ENCODE measurements at regions not wholly inside any gene's neighbourhood (a gene's known extent, or its start where the extent isn't known, plus 50 kb on each side); places are given as distances from the start of the nearest gene placed in this dataset.

DNA sequence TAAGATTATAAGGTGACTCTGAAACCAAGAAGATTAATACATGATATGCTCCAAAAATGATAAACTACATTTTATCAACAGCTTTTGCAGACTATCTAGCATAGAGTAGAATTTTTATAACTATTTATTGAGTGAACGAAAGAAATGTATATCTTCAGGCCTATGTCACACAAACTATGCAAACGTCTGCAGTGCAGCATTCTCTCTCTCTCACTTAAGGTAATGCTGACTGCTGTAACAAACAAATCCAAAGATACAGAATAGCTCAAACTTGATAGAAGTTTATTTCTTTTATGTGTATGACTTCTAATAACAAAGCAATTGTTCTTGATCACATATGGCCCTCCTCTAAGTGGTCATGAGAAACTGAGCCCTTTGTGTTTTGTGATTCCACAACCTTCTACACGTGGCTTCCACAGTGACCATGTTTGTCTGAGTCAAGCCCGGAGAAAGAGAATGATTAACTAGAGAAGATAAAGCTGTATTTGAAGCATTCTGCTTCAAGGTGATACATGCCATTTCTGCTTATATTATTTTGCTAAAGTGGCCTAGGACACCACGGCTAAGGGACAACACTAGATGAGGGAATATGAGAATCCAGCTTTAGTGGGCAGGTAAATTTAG lies 1352.7 kb upstream of the TMEM132C start:
- no peaks in the 10 kb centered on the region for H3K36me3 ChIP-seq (ENCODE audit: control insufficient read depth, insufficient read depth, low read length)
- ATAC-seq (ENCODE audit: low read depth in 2 of 2) = no peak

DNA sequence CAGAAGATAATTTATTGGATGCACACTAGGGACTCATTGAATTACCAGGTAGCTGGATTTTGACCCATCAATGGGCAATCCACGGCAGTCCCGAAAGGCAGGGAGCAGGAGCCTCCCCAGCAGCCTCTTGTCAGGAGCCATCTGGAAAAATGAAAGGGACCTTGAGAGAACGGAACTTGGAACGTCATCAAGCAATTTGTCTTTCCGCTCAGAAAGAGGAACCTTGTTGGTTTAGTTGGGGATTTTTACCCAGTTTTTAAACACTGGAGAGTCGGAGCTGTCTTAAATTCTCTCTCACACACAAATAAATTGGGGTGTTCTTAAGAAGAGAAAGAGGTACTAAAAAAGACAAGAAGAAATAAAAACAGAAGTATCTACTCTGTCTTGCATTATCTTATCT lies 1351.7 kb upstream of the TMEM132C start:
- H3K27ac Mint-ChIP-seq = no peak overlapping the region
- H3K27ac ChIP-seq (ENCODE audit: insufficient read depth, low read length, poor library complexity, severe bottlenecking) = no peak overlapping the region
- no peaks in the 10 kb centered on the region for H3K36me3 Mint-ChIP-seq
- no peaks in the 10 kb centered on the region for H3K4me1 ChIP-seq (ENCODE audit: control insufficient read depth, insufficient read depth, low read length, poor library complexity, severe bottlenecking)
- DNase-seq = no peak
- no peaks in the 10 kb centered on the region for H3K27me3 ChIP-seq (ENCODE audit: control insufficient read depth, insufficient read depth, low read length)
- no peak overlapping the region for H3K4me3 Mint-ChIP-seq
- H3K9me3 Mint-ChIP-seq = peaks cover 3 to 6% (median 4%) of the 10 kb centered on the region in 7 donors
- no peak overlapping the region for H3K4me3 ChIP-seq (ENCODE audit: low read depth, low read length)
- H3K27me3 Mint-ChIP-seq = no peaks in the 10 kb centered on the region
- H3K4me1 Mint-ChIP-seq = no peaks in the 10 kb centered on the region
- no peak for ATAC-seq (ENCODE audit: low read depth in 2 of 2)
- no peaks in the 10 kb centered on the region for H3K36me3 ChIP-seq (ENCODE audit: control insufficient read depth, insufficient read depth, low read length)
- H3K9me3 ChIP-seq (ENCODE audit: control insufficient read depth in 2 of 2, low read length in 2 of 2) = no peaks in the 10 kb centered on the region

More for the DNA sequence above, 1352.7 kb upstream of the TMEM132C start:
- no peak overlapping the region for H3K4me3 Mint-ChIP-seq
- H3K27me3 Mint-ChIP-seq = no peaks in the 10 kb centered on the region
- no peaks in the 10 kb centered on the region for H3K9me3 ChIP-seq (ENCODE audit: control insufficient read depth in 2 of 2, low read length in 2 of 2)
- DNase-seq = no peak
- no peaks in the 10 kb centered on the region for H3K4me1 ChIP-seq (ENCODE audit: control insufficient read depth, insufficient read depth, low read length, poor library complexity, severe bottlenecking)
- no peak overlapping the region for H3K27ac ChIP-seq (ENCODE audit: insufficient read depth, low read length, poor library complexity, severe bottlenecking)
- H3K4me1 Mint-ChIP-seq = no peaks in the 10 kb centered on the region
- no peaks in the 10 kb centered on the region for H3K36me3 Mint-ChIP-seq
- peaks cover 3 to 6% (median 4%) of the 10 kb centered on the region in 7 donors for H3K9me3 Mint-ChIP-seq
- H3K4me3 ChIP-seq (ENCODE audit: low read depth, low read length) = no peak overlapping the region
- no peaks in the 10 kb centered on the region for H3K27me3 ChIP-seq (ENCODE audit: control insufficient read depth, insufficient read depth, low read length)
- no peak overlapping the region for H3K27ac Mint-ChIP-seq

- Mint-ChIP-seq H3K4me3 (no peak overlapping the region), H3K27ac (no peak overlapping the region), H3K9me3 (peaks cover 0 to under 1% (median 0%) of the 10 kb centered on the region in 7 donors), H3K27me3 (no peaks in the 10 kb centered on the region), H3K36me3 (no peaks in the 10 kb centered on the region), H3K4me1 (no peaks in the 10 kb centered on the region)
- no peaks in the 10 kb centered on the region for H3K27me3 ChIP-seq (ENCODE audit: control insufficient read depth, insufficient read depth, low read length)
- H3K4me1 ChIP-seq (ENCODE audit: control insufficient read depth, insufficient read depth, low read length, poor library complexity, severe bottlenecking) = no peaks in the 10 kb centered on the region
- DNase-seq = no peak
- ATAC-seq (ENCODE audit: low read depth in 2 of 2) = no peak
- no peak overlapping the region for H3K4me3 ChIP-seq (ENCODE audit: low read depth, low read length)
- H3K9me3 ChIP-seq (ENCODE audit: control insufficient read depth in 2 of 2, low read length in 2 of 2) = no peaks in the 10 kb centered on the region
- no peaks in the 10 kb centered on the region for H3K36me3 ChIP-seq (ENCODE audit: control insufficient read depth, insufficient read depth, low read length)
- H3K27ac ChIP-seq (ENCODE audit: insufficient read depth, low read length, poor library complexity, severe bottlenecking) = no peak overlapping the region
These were observed 1340.9 kb upstream of the TMEM132C start for GRCh38 chr12:126926023-126926594.

DNA sequence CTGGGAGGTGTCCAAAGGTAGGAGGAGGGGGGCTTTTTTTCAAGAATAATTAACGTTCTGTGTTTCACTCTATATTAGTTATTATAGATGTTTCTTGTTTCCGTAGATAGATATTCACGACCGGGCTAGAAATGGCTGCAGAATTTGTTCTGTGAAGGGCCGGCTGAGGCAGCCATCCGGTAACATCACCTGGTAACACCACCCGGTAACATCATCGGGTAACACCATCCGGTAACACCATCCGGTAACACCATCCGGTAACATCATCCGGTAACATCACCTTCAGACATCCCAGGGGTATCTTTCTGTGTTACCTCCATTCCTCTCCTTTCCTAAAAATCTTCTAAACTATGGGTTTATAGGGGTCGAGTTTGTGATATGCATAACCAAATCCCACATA lies 1336.7 kb upstream of the TMEM132C start:
- Mint-ChIP-seq H3K4me3 (no peak overlapping the region), H3K36me3 (no peaks in the 10 kb centered on the region), H3K9me3 (peaks cover 0 to 2% (median 0%) of the 10 kb centered on the region in 7 donors), H3K4me1 (no peaks in the 10 kb centered on the region), H3K27ac (no peak overlapping the region), H3K27me3 (no peaks in the 10 kb centered on the region)
- H3K4me1 ChIP-seq (ENCODE audit: control insufficient read depth, insufficient read depth, low read length, poor library complexity, severe bottlenecking) = no peaks in the 10 kb centered on the region
- no peak for DNase-seq
- no peak overlapping the region for H3K4me3 ChIP-seq (ENCODE audit: low read depth, low read length)
- no peak for ATAC-seq (ENCODE audit: low read depth in 2 of 2)
- H3K36me3 ChIP-seq (ENCODE audit: control insufficient read depth, insufficient read depth, low read length) = no peaks in the 10 kb centered on the region
- H3K9me3 ChIP-seq (ENCODE audit: control insufficient read depth in 2 of 2, low read length in 2 of 2) = no peaks in the 10 kb centered on the region
- H3K27ac ChIP-seq (ENCODE audit: insufficient read depth, low read length, poor library complexity, severe bottlenecking) = no peak overlapping the region
- H3K27me3 ChIP-seq (ENCODE audit: control insufficient read depth, insufficient read depth, low read length) = no peaks in the 10 kb centered on the region

DNA sequence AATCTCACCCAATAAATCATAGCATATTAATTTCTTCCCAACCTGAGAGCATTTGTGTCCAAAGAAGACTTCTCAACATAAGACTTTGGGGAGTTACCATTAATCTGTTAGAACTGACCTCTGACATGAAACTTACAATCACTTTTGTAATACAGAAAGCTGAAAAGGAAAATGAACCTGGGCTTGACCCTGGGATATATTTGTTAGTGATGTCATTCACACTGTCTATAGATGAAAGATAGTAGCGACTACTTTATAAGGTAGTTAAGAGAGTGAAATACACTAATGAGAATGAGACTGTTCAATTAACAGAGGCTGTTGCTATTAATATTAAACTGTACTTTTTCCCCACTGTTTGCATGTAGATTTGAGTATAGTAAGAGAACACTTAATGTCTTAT lies 1334.8 kb upstream of the TMEM132C start:
- peaks cover 0 to 2% (median 0%) of the 10 kb centered on the region in 7 donors for H3K9me3 Mint-ChIP-seq
- H3K4me1 ChIP-seq (ENCODE audit: control insufficient read depth, insufficient read depth, low read length, poor library complexity, severe bottlenecking) = no peaks in the 10 kb centered on the region
- no peaks in the 10 kb centered on the region for H3K27me3 ChIP-seq (ENCODE audit: control insufficient read depth, insufficient read depth, low read length)
- H3K27ac Mint-ChIP-seq = no peak overlapping the region
- ATAC-seq (ENCODE audit: low read depth in 2 of 2) = no peak
- no peaks in the 10 kb centered on the region for H3K36me3 Mint-ChIP-seq
- no peaks in the 10 kb centered on the region for H3K4me1 Mint-ChIP-seq
- H3K27ac ChIP-seq (ENCODE audit: insufficient read depth, low read length, poor library complexity, severe bottlenecking) = no peak overlapping the region
- no peaks in the 10 kb centered on the region for H3K27me3 Mint-ChIP-seq
- no peaks in the 10 kb centered on the region for H3K36me3 ChIP-seq (ENCODE audit: control insufficient read depth, insufficient read depth, low read length)
- no peak overlapping the region for H3K4me3 ChIP-seq (ENCODE audit: low read depth, low read length)
- H3K9me3 ChIP-seq (ENCODE audit: control insufficient read depth in 2 of 2, low read length in 2 of 2) = no peaks in the 10 kb centered on the region
- no peak for DNase-seq
- H3K4me3 Mint-ChIP-seq = no peak overlapping the region

GRCh38 chr12:126935435-126935834 lies 1331.5 kb upstream of the TMEM132C start:
- ATAC-seq (ENCODE audit: low read depth in 2 of 2) (no peak), DNase-seq (no peak)
- no peak overlapping the region for H3K27ac Mint-ChIP-seq
- no peaks in the 10 kb centered on the region for H3K9me3 ChIP-seq (ENCODE audit: control insufficient read depth in 2 of 2, low read length in 2 of 2)
- no peaks in the 10 kb centered on the region for H3K27me3 Mint-ChIP-seq
- no peaks in the 10 kb centered on the region for H3K36me3 Mint-ChIP-seq
- H3K27me3 ChIP-seq (ENCODE audit: control insufficient read depth, insufficient read depth, low read length) = no peaks in the 10 kb centered on the region
- H3K4me3 Mint-ChIP-seq = no peak overlapping the region
- H3K9me3 Mint-ChIP-seq = peaks cover 0 to 4% (median 0%) of the 10 kb centered on the region in 7 donors
- H3K4me1 ChIP-seq (ENCODE audit: control insufficient read depth, insufficient read depth, low read length, poor library complexity, severe bottlenecking) = no peaks in the 10 kb centered on the region
- H3K4me3 ChIP-seq (ENCODE audit: low read depth, low read length) = no peak overlapping the region
- no peaks in the 10 kb centered on the region for H3K4me1 Mint-ChIP-seq
- no peaks in the 10 kb centered on the region for H3K36me3 ChIP-seq (ENCODE audit: control insufficient read depth, insufficient read depth, low read length)
- H3K27ac ChIP-seq (ENCODE audit: insufficient read depth, low read length, poor library complexity, severe bottlenecking) = no peak overlapping the region

GRCh38 chr12:126936181-126936851 lies 1330.7 kb upstream of the TMEM132C start:
- H3K27me3 ChIP-seq (ENCODE audit: control insufficient read depth, insufficient read depth, low read length) = no peaks in the 10 kb centered on the region
- Mint-ChIP-seq H3K4me1 (no peaks in the 10 kb centered on the region), H3K4me3 (no peak overlapping the region), H3K27me3 (no peaks in the 10 kb centered on the region), H3K36me3 (no peaks in the 10 kb centered on the region), H3K27ac (no peak overlapping the region), H3K9me3 (peaks cover 0 to 4% (median 3%) of the 10 kb centered on the region in 7 donors)
- ATAC-seq (ENCODE audit: low read depth in 2 of 2) (no peak), DNase-seq (no peak)
- no peaks in the 10 kb centered on the region for H3K9me3 ChIP-seq (ENCODE audit: control insufficient read depth in 2 of 2, low read length in 2 of 2)
- H3K4me1 ChIP-seq (ENCODE audit: control insufficient read depth, insufficient read depth, low read length, poor library complexity, severe bottlenecking) = no peaks in the 10 kb centered on the region
- H3K36me3 ChIP-seq (ENCODE audit: control insufficient read depth, insufficient read depth, low read length) = no peaks in the 10 kb centered on the region
- H3K27ac ChIP-seq (ENCODE audit: insufficient read depth, low read length, poor library complexity, severe bottlenecking) = no peak overlapping the region
- H3K4me3 ChIP-seq (ENCODE audit: low read depth, low read length) = no peak overlapping the region

DNA sequence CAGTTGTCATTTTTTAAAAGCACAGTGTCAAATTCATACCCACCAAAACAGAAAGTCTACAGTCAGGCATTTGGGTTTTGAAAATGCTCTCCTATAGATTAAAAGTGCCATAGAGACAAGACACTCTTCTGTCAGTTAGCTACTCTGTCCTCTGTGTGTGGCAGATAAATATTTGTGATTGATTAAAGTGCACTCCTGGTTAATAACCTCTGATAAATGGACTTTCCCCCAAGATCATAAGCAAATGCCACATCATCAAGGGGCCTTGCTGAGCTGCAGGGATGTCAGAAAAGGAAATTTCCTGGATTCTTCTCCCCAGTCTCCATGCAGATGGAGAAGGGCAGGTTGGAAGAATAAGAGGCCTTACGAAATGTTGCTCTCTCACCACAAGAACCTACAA lies 1329.5 kb upstream of the TMEM132C start:
- H3K36me3 ChIP-seq (ENCODE audit: control insufficient read depth, insufficient read depth, low read length) = no peaks in the 10 kb centered on the region
- no peaks in the 10 kb centered on the region for H3K36me3 Mint-ChIP-seq
- no peak overlapping the region for H3K27ac Mint-ChIP-seq
- H3K9me3 Mint-ChIP-seq = peaks cover 0 to 6% (median 3%) of the 10 kb centered on the region in 7 donors
- no peaks in the 10 kb centered on the region for H3K27me3 ChIP-seq (ENCODE audit: control insufficient read depth, insufficient read depth, low read length)
- H3K4me1 ChIP-seq (ENCODE audit: control insufficient read depth, insufficient read depth, low read length, poor library complexity, severe bottlenecking) = no peaks in the 10 kb centered on the region
- no peak overlapping the region for H3K4me3 ChIP-seq (ENCODE audit: low read depth, low read length)
- H3K4me3 Mint-ChIP-seq = no peak overlapping the region
- DNase-seq (no peak), ATAC-seq (ENCODE audit: low read depth in 2 of 2) (no peak)
- H3K27me3 Mint-ChIP-seq = no peaks in the 10 kb centered on the region
- no peaks in the 10 kb centered on the region for H3K9me3 ChIP-seq (ENCODE audit: control insufficient read depth in 2 of 2, low read length in 2 of 2)
- no peaks in the 10 kb centered on the region for H3K4me1 Mint-ChIP-seq
- H3K27ac ChIP-seq (ENCODE audit: insufficient read depth, low read length, poor library complexity, severe bottlenecking) = no peak overlapping the region
